KMS-11 (cell line): ENCODE measurements at regions not wholly inside any gene's neighbourhood (a gene's known extent, or its start where the extent isn't known, plus 50 kb on each side); places are given as distances from the start of the nearest gene placed in this dataset.

Source experiments
- H2AFZ ChIP-seq: fragments of 200-600 bp; sonication (generic); 2 replicates; pipeline ENCODE4 v1.6.1; 2016; ENCODE audit warnings: antibody characterized with exemption, mixed run types, low read depth
- H3K27ac ChIP-seq: fragments of 200-600 bp; sonication (generic); 2 replicates; pipeline ENCODE4 v1.6.1; 2016; ENCODE audit warnings: mild to moderate bottlenecking, mixed run types
- H3K27me3 ChIP-seq: fragments of 200-600 bp; sonication (generic); 2 replicates; pipeline ENCODE4 v1.6.1; 2017; ENCODE audit warnings: mild to moderate bottlenecking, low read depth, mixed run types, moderate library complexity; ENCODE audit not compliant: insufficient read depth
- H3K36me3 ChIP-seq: fragments of 200-600 bp; sonication (generic); 2 replicates; pipeline ENCODE4 v1.6.1; 2017; ENCODE audit warnings: mild to moderate bottlenecking, mixed run types; ENCODE audit not compliant: insufficient read depth
- H3K4me1 ChIP-seq: fragments of 200-600 bp; sonication (generic); 2 replicates; pipeline ENCODE4 v1.6.1; 2016; ENCODE audit warnings: mild to moderate bottlenecking, low read depth, mixed run types; ENCODE audit not compliant: poor library complexity, severe bottlenecking
- H3K4me2 ChIP-seq: fragments of 200-600 bp; sonication (generic); 2 replicates; pipeline ENCODE4 v1.7.0; 2016; ENCODE audit warnings: mild to moderate bottlenecking, mixed run types
- H3K4me3 ChIP-seq: fragments of 200-600 bp; sonication (generic); IDR thresholded peaks from 2 replicates; pipeline ENCODE4 v1.6.1; 2017; ENCODE audit warnings: low read depth, low read length, mixed read lengths; ENCODE audit not compliant: insufficient read depth
- H3K79me2 ChIP-seq: fragments of 200-600 bp; sonication (generic); 2 replicates; pipeline ENCODE4 v1.6.1; 2016; ENCODE audit warnings: low read depth, mixed run types; ENCODE audit not compliant: insufficient read depth
- H3K9ac ChIP-seq: fragments of 200-600 bp; sonication (generic); 2 replicates; pipeline ENCODE4 v1.6.1; 2016; ENCODE audit warnings: mild to moderate bottlenecking, mixed run types
- H4K20me1 ChIP-seq: fragments of 200-600 bp; sonication (generic); 2 replicates; pipeline ENCODE4 v1.6.1; 2016; ENCODE audit warnings: mild to moderate bottlenecking, mixed run types; ENCODE audit not compliant: insufficient read depth
- TF ChIP-seq, protein P1 (sequence below): fragments of 200-600 bp; sonication (generic); conservative IDR thresholded peaks from 2 replicates; pipeline ENCODE4 v1.6.1; 2017; ENCODE audit warnings: low read depth, mild to moderate bottlenecking, antibody characterized with exemption, low read length, moderate library complexity, mixed read lengths

DNA sequence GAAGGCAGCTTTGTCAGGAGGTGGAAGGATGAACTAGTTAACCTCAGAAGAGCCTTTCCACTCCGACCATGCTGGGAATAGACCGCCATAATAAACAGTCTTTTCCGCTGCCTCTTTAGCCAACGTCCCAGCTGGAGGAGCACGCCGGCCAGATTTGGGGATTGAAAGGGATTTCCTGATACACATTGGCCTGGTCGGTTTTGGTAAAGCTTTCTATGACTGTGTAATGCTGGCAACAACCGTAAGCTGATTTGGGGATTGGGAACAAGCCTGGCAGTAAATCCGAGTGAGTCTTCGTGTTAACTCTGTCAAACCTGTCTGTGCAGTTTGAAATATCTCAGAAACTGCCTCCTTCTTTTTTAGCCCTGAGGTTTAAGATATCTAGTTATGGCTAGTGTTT, 87.0 kb downstream of the DAD1 start:
- H3K79me2 ChIP-seq: no peaks in the 10 kb centered on the region
- TF ChIP-seq, protein P1, sequence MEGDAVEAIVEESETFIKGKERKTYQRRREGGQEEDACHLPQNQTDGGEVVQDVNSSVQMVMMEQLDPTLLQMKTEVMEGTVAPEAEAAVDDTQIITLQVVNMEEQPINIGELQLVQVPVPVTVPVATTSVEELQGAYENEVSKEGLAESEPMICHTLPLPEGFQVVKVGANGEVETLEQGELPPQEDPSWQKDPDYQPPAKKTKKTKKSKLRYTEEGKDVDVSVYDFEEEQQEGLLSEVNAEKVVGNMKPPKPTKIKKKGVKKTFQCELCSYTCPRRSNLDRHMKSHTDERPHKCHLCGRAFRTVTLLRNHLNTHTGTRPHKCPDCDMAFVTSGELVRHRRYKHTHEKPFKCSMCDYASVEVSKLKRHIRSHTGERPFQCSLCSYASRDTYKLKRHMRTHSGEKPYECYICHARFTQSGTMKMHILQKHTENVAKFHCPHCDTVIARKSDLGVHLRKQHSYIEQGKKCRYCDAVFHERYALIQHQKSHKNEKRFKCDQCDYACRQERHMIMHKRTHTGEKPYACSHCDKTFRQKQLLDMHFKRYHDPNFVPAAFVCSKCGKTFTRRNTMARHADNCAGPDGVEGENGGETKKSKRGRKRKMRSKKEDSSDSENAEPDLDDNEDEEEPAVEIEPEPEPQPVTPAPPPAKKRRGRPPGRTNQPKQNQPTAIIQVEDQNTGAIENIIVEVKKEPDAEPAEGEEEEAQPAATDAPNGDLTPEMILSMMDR: no peak
- no peaks in the 10 kb centered on the region for H3K36me3 ChIP-seq
- no peak overlapping the region for H2AFZ ChIP-seq
- no peaks in the 10 kb centered on the region for H4K20me1 ChIP-seq
- H3K4me1 ChIP-seq: peaks cover 2% of the 10 kb centered on the region
- no peak overlapping the region for H3K27ac ChIP-seq
- H3K27me3 ChIP-seq: no peaks in the 10 kb centered on the region
- no peak overlapping the region for H3K9ac ChIP-seq
- H3K4me3 ChIP-seq: no peak overlapping the region
- no peak overlapping the region for H3K4me2 ChIP-seq

DNA sequence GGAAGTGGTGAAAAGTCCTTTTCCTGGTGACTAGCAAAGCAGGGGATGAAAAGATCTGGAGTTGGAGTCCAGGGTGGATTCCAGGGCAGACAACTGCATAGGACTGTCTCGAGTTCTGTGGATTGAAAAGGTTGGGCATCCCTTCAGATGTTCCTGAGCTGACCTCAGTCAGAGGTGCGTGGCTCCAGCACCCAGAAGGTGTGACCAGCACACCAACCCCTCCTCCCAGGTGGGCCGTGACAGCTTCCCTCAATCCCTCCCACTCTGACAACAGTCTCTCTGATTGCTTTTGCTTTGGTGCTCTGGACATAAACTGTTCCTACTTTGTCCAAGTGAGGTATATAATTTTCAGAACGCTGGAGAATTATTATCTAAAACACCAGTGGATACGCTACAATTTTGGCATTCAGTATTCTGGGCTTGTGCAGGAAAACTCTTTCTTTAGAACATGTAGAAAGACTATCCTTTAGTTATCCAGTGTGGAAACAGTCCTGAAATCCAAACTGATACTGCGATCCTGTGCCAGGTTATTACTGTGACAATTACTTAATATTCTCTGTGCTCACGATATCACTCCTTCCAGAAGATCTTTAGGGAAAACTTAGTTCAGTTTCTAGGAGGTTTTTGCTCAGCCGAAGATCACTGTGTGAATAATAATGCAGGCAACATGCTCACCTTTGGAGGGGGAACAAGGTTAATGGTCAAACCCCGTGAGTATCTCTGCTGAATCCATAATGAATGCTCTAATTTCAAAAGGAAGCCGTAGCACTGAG, 87.9 kb downstream of the DAD1 start:
- Histone ChIP-seq H2AFZ (no peak overlapping the region), H3K79me2 (no peaks in the 10 kb centered on the region), H3K27me3 (no peaks in the 10 kb centered on the region), H3K4me2 (no peak overlapping the region), H3K9ac (no peak overlapping the region), H3K4me3 (no peak overlapping the region), H4K20me1 (no peaks in the 10 kb centered on the region), H3K27ac (no peak overlapping the region), H3K4me1 (peaks cover 2% of the 10 kb centered on the region), H3K36me3 (no peaks in the 10 kb centered on the region)
- TF ChIP-seq, protein P1: no peak

DNA sequence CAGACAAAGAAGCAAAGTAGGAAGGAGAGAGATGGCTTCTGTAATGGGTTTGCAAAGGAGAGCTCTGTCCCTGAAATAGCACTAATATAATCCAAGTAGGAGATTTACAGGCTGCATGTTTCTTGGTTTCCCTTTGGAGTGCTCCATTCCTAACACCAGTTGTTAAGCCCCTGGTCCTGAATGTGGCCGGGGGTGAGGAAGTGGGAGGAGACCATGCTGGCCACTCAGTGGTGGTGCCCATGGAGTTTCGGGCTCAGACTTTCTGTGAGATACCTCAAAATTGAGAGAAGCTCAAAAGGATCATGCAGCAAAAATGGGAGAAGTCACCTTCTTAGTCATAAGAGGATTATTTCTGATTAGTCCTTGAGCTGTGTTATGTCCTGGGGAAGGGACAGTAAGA, 88.5 kb downstream of the DAD1 start:
- Histone ChIP-seq H3K27ac (no peak overlapping the region), H3K4me2 (no peak overlapping the region), H3K27me3 (no peaks in the 10 kb centered on the region), H3K79me2 (no peaks in the 10 kb centered on the region), H3K4me3 (no peak overlapping the region), H3K36me3 (no peaks in the 10 kb centered on the region), H2AFZ (no peak overlapping the region), H3K4me1 (peaks cover 2% of the 10 kb centered on the region), H4K20me1 (no peaks in the 10 kb centered on the region), H3K9ac (no peak overlapping the region)
- TF ChIP-seq, protein P1: no peak

DNA sequence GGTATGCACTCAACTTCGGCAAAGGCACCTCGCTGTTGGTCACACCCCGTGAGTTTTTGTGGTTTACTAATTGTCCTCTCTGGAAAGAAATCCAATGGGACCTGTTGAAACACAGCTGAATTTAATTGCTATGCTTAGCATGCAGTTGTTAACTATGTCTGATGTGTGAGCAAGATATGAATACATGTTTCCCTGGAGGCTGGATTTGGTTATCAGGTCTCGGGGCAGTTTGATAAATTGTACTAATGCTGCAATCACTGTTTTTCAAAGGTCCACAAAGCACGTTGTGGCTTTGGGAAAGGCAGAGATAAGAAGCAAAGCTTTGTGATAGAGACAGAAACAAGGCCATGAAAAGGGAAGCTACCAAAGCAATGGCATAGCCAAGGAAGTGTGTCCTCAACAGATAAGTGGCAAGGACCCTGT, 91.3 kb downstream of the DAD1 start:
- no peak overlapping the region for H2AFZ ChIP-seq
- H3K36me3 ChIP-seq: no peaks in the 10 kb centered on the region
- H3K4me3 ChIP-seq: no peak overlapping the region
- no peak overlapping the region for H3K9ac ChIP-seq
- no peak overlapping the region for H3K27ac ChIP-seq
- TF ChIP-seq, protein P1: no peak
- H3K79me2 ChIP-seq: no peaks in the 10 kb centered on the region
- H3K4me1 ChIP-seq: peaks cover 2% of the 10 kb centered on the region
- H4K20me1 ChIP-seq: no peaks in the 10 kb centered on the region
- no peak overlapping the region for H3K4me2 ChIP-seq
- H3K27me3 ChIP-seq: no peaks in the 10 kb centered on the region
